Hematopoietic multipotent progenitor cell treated with erythropoietin and hydrocortisone succinate and interleukin-3 and kit ligand, for 15 days (in vitro differentiated cells): ENCODE measurements at regions not wholly inside any gene's neighbourhood (a gene's known extent, or its start where the extent isn't known, plus 50 kb on each side); places are given as distances from the start of the nearest gene placed in this dataset.
A peak's percentile ranks its signal among the peaks of the same experiment; 100 is the strongest.

Source experiments
- DNase-seq: peaks from one replicate; pipeline ENCODE4 v3.0.0-alpha.2; 2015; ENCODE audit warnings: low spot score

DNA sequence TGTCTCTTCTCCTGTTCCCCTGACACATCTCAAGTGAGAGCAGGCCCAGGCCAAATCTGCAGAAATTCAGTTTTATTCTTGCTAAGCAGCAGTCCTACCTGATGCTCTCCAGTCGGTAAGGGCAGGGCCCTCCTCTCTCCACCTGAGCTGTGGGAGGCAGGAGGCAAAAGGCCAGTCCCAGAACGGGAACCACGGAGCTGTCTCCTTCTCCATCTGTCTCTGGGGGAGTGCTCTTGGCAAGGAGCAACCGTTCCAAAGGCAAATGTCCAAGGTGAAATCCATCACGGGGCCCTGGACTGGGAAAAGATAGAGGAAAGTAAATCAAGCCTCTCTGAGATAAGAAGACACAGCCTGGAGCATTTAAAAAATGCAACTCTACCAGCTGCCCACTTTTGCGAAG is 65.2 kb upstream of the CDON start:
- no peak for DNase-seq

GRCh38 chr11:126127284-126127845 is 64.7 kb upstream of the CDON start:
- no peak for DNase-seq

DNA sequence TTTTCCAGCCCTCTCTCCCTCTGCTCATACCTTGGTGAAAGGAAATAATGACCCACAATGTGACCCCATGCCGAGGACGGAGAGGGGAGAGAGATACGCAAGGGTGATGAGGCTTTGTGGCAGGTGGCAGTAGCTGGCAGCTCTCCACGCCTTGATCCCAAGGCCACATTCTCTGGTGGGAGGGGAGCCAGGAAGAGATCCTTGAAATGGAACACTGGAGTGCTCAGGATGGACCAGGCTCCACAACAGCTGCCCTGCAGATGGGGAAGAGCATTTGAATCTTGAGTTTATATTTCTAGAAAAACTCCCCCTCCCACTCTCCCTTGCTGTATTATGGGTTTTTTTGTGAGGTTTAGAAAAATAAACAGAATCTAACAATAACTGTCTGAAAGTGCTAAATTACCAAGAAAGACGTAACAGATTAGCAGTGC is 61.6 kb upstream of the CDON start:
- no peak for DNase-seq

DNA sequence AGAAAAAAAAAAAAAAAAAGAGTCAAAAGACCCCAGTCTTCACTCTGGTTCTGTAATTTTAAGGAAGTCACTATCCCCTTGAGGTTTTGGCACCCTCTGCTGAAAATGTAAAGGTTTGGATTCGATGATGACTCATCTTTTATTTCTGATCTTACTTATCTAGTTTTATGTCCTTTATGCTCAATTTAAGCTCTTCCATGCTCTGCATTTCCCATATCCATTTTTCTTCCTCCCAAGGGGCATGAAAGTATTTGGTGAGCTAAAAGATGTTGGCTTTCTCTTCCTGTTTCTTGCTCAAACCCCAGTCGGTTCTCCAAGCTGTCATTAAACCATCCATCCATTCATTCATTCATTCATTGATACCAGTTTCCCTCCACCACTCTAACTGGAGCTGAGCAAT is 61.0 kb upstream of the CDON start:
- no peak for DNase-seq

DNA sequence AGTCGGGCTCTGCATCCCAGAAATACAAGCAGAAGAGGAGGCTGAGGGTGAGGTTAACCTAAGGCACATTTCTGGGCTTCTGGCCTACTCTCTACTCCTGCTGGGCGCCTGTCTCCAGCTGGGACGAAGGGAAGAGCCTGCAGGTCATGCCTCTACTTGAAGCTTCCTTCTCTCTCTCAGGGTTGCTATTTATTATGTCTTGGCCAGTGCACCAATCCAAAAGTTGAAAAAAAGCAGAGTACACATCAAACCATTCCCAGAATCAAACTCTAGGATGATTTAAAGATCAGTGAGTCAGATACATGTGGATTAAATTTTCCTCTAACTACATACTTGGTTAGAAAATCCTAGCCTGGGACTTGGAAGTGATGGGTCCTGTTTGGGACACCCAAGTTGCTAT is 60.2 kb upstream of the CDON start:
- no peak for DNase-seq

DNA sequence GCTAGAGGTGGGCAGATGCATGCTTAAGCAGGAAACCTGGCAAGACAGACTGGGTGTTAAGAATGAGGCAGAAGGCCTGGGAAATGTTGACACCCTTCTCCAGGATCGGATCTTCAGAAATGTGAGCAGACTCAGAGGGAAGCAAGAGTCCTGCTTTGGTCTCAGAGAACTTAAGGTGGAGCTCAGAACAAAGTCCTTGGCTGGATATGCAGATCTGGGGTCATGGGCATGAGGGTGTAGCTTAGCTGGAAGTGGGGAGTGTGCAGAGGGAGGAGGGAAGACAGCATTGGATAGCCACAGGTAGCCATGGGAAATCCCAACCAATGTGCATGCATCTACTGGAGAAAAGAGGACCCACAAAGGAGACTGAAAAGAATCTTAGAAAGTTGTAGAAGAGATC is 58.6 kb upstream of the CDON start:
- no peak for DNase-seq

DNA sequence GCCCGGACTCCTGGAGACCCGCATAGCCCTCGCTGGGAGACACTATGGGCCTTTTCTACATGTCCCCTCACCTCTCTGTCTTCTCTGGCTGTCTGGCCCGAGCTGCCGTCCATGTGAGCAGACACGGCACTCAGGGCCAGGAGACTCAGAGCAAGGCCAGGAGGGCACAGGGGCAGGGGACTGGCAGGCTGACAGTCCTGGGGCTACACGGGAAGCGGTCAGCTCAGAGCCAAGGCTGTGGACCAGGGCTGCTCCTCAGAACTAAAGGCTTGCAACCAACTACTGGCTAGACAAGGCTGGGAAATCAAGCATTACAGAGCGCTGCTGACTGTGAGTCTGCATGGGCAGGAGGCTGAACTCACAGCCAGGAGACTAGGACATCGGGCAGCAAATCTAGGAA is 56.1 kb upstream of the CDON start:
- no peak for DNase-seq

DNA sequence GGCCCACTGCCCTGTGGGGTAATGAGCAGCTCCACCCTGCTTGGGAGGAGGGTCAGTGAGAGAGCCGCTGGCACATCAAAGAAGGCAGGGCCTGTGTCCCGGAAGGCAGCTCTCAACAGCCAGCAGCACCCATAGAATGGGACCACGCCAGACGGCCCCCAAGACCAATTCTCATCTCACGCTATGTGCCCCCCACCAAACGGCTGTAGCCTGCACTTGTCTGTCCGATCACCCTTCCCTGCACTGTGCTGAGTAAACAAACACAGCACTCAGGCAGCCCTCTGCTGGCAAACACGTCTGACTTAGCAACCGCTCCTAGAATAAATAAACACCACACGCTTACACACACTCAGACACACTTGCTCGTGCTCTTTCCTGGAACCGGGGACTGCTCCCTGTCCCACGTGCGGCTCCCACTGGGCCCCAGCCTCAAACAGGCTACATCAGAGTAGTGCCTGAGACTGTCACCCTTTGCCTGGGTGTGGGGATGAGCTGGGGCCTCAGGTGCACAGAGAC is 53.2 kb upstream of the CDON start:
- DNase-seq, result no peak

DNA sequence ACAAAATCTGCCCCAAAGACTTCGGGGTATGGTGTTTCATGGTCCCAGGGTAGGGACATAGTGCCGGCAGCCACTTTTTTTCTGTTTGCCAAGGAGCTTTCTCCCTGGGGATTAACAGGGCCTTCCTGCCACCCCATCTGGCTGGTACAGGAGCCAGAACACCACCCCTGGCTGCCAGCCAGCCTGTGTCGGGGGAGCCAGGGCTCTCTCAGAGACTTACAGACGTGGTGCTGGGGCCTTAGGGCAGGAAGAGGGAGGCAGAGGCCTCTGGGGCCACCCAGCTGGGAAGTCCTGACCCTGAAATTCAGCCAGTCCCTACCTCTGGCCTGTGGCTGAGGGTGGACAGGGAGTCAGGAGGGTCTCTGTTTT is 52.4 kb upstream of the CDON start:
- peak; percentile 8 for DNase-seq

GRCh38 chr11:126114486-126115126 is 51.9 kb upstream of the CDON start:
- no peak for DNase-seq

GRCh38 chr11:126113963-126114362 is 51.3 kb upstream of the CDON start:
- no peak for DNase-seq

- peak; percentile 66 for DNase-seq
Measured at GRCh38 chr11:126113515-126113957, 50.9 kb upstream of the CDON start.

DNA sequence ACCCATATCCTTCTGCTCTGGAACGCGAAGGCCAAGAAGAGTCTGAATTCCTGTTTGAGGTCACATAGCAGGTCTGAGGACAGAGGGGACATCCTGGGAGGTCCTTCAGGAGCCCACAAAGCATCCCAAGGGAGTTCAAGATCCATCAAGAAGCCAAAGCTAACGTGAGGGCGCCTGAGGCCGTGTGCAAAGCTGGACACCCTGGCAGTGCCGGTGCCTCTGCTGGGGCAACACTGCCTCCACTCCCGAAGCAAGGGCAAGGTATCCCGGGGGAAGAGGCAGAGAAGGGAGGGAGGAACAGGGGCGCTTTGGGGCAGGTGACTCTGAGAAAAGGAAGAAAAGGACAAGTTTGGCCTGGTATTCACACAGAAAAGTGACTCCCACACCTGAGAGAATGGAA is 50.3 kb upstream of the CDON start:
- DNase-seq, result no peak

GRCh38 chr11:126112547-126112946 is 49.9 kb upstream of the CDON start:
- no peak for DNase-seq
